Stomach (tissue), 8 donors: ENCODE measurements at regions not wholly inside any gene's neighbourhood (a gene's known extent, or its start where the extent isn't known, plus 50 kb on each side); places are given as distances from the start of the nearest gene placed in this dataset.

Experiments
- DNase-seq, 2 donors: peaks; one replicate each; pipeline versions ENCODE4 v3.0.0 to v3.0.0-alpha.2; 2013 to 2019
- H3K27ac ChIP-seq, 5 donors: fragments of 200-600 bp in 4 of 5; sonication (generic) in 4 of 5; one replicate each; pipeline ENCODE4 v1.5.1; 2013 to 2019; ENCODE audit warnings: mild to moderate bottlenecking in 1 of 5, moderate library complexity in 1 of 5
- H3K27me3 ChIP-seq, 3 donors: fragments of 200-600 bp; sonication (generic); one replicate each; pipeline ENCODE4 v1.5.1; 2017 to 2019; ENCODE audit warnings: mixed run types in 1 of 3
- H3K36me3 ChIP-seq, 4 donors: fragments of 200-600 bp; sonication (generic); 1 replicate in 3 of 4; 2 replicates in 1 of 4; pipeline ENCODE4 v1.5.1; 2016 to 2019
- H3K4me1 ChIP-seq, 4 donors: fragments of 200-600 bp; sonication (generic); one replicate each; pipeline ENCODE4 v1.5.1; 2016 to 2019
- H3K4me3 ChIP-seq, 4 donors: fragments of 200-600 bp; sonication (generic) in 3 of 4; one replicate each; pipeline ENCODE4 v1.5.1; 2016 to 2019; ENCODE audit warnings: mild to moderate bottlenecking in 1 of 4
- H3K9me3 ChIP-seq, 4 donors: fragments of 200-600 bp; sonication (generic); one replicate each; pipeline ENCODE4 v1.5.1; 2016 to 2019
- CTCF ChIP-seq, 7 experiments: fragments of 450-650 bp in 4 of 7; fragments of 200-600 bp in 3 of 7; sonication (generic) in 3 of 7; IDR thresholded peaks; one replicate each; pipeline ENCODE4 v1.5.1; 2016 to 2019; ENCODE audit warnings: antibody characterized with exemption in 7 of 7, control low read depth in 2 of 7, mild to moderate bottlenecking in 1 of 7
- EP300 ChIP-seq: sonication (generic); formaldehyde crosslinking; IDR thresholded peaks from one replicate; pipeline ENCODE4 v1.6.1; 2017; ENCODE audit warnings: antibody characterized with exemption
- POLR2A ChIP-seq, 4 donors: fragments of 450-650 bp; IDR thresholded peaks; one replicate each; pipeline ENCODE4 v1.6.1; 2016; ENCODE audit warnings: antibody characterized with exemption in 4 of 4, control low read depth in 2 of 4, mild to moderate bottlenecking in 1 of 4, moderate library complexity in 1 of 4
- POLR2AphosphoS5 ChIP-seq, 3 donors: sonication (generic); formaldehyde crosslinking; IDR thresholded peaks; one replicate each; pipeline ENCODE4 v1.6.1; 2016; ENCODE audit warnings: antibody characterized with exemption in 3 of 3
- WGBS, 5 donors: extraction: QIAGEN DNeasy Blood & Tissue Kit in 3 of 5; methylation state at CpG; one replicate each; pipeline versions ENCODE4 v1.1.5 to v1.1.7; 2013 to 2018; 5-methylcytosine and 5-hydroxymethylcytosine counted together
- intact Hi-C: fragments of 100-400 bp; cut with DNase I; formaldehyde crosslinking; loops from one replicate; pipeline ENCODE4 v1.15.1; 2023; ENCODE audit warnings: low total_unique reads
- donor health status: healthy with polysubstance abuse.
- donor health status: Bipolar disorder and iron deficiency.
- donor health status: healthy.

GRCh38 chr2:81242501-81242900, 937.9 kb upstream of the LRRTM1 start:
- Histone ChIP-seq H3K27me3 (no peaks in the 10 kb centered on the region), H3K36me3 (no peaks in the 10 kb centered on the region), H3K27ac (no peak overlapping the region), H3K4me3 (no peak overlapping the region), H3K4me1 (no peaks in the 10 kb centered on the region), H3K9me3 (no peaks in the 10 kb centered on the region)
- intact Hi-C loops: no loop called here
- WGBS, 5 donors: 57 to 79% (median 74%) methylated on average over 2 of the region's 2 CpGs
- DNase-seq: no peak
- TF ChIP-seq CTCF (IDR thresholded peaks at IDR 0.05) (no peak), POLR2A (IDR thresholded peaks at IDR 0.05) (no peak)

- Histone ChIP-seq H3K9me3 (no peaks in the 10 kb centered on the region), H3K4me1 (no peaks in the 10 kb centered on the region), H3K4me3 (no peak overlapping the region), H3K36me3 (no peaks in the 10 kb centered on the region), H3K27me3 (no peaks in the 10 kb centered on the region), H3K27ac (no peak overlapping the region)
- 57 to 69% (median 62%) methylated on average over 2 of the region's 2 CpGs for WGBS, 5 donors
- intact Hi-C loops: no loop called here
- DNase-seq: no peak
- TF ChIP-seq CTCF (IDR thresholded peaks at IDR 0.05) (no peak), POLR2AphosphoS5 (IDR thresholded peaks at IDR 0.05) (no peak), POLR2A (IDR thresholded peaks at IDR 0.05) (no peak), EP300 (no peak)
Measured at GRCh38 chr2:81238462-81238861, 933.9 kb upstream of the LRRTM1 start.

- TF ChIP-seq POLR2AphosphoS5 (IDR thresholded peaks at IDR 0.05): no peak
- no peak for TF ChIP-seq EP300
- no peak for TF ChIP-seq POLR2A (IDR thresholded peaks at IDR 0.05)
- TF ChIP-seq CTCF (IDR thresholded peaks at IDR 0.05): no peak
- WGBS, 5 donors: 68 to 97% (median 81%) methylated on average over 1 of the region's 1 CpG
- no peak overlapping the region for H3K4me3 ChIP-seq
- H3K36me3 ChIP-seq: no peaks in the 10 kb centered on the region
- intact Hi-C loops: no loop called here
- H3K27ac ChIP-seq: no peak overlapping the region
- H3K9me3 ChIP-seq: no peaks in the 10 kb centered on the region
- H3K27me3 ChIP-seq: no peaks in the 10 kb centered on the region
- no peak for DNase-seq
- H3K4me1 ChIP-seq: no peaks in the 10 kb centered on the region
Measured at GRCh38 chr2:81235601-81236000, 931.0 kb upstream of the LRRTM1 start.

GRCh38 chr2:81234711-81235110, 930.2 kb upstream of the LRRTM1 start:
- Histone ChIP-seq H3K27me3 (no peaks in the 10 kb centered on the region), H3K27ac (no peak overlapping the region), H3K9me3 (no peaks in the 10 kb centered on the region), H3K36me3 (no peaks in the 10 kb centered on the region), H3K4me1 (no peaks in the 10 kb centered on the region), H3K4me3 (no peak overlapping the region)
- WGBS, 5 donors: 72 to 89% (median 82%) methylated on average over 1 of the region's 1 CpG
- no peak for DNase-seq
- intact Hi-C loops: no loop called here
- TF ChIP-seq EP300 (no peak), POLR2A (IDR thresholded peaks at IDR 0.05) (no peak), CTCF (IDR thresholded peaks at IDR 0.05) (no peak), POLR2AphosphoS5 (IDR thresholded peaks at IDR 0.05) (no peak)

- no peak overlapping the region for H3K27ac ChIP-seq
- intact Hi-C loops: no loop called here
- DNase-seq: no peak
- H3K27me3 ChIP-seq: no peaks in the 10 kb centered on the region
- no peaks in the 10 kb centered on the region for H3K36me3 ChIP-seq
- TF ChIP-seq EP300: no peak
- no peak for TF ChIP-seq POLR2AphosphoS5 (IDR thresholded peaks at IDR 0.05)
- TF ChIP-seq POLR2A (IDR thresholded peaks at IDR 0.05): no peak
- TF ChIP-seq CTCF (IDR thresholded peaks at IDR 0.05): no peak
- 54 to 65% (median 60%) methylated on average over 4 of the region's 4 CpGs for WGBS, 5 donors
- no peaks in the 10 kb centered on the region for H3K4me1 ChIP-seq
- peaks cover 0 to 5% (median 0%) of the 10 kb centered on the region in 4 donors for H3K9me3 ChIP-seq
- H3K4me3 ChIP-seq: no peak overlapping the region
Measured at GRCh38 chr2:81225756-81226155, 921.2 kb upstream of the LRRTM1 start.
